ENCODE measurements at regions not wholly inside any gene's neighbourhood (a gene's known extent, or its start where the extent isn't known, plus 50 kb on each side); places are given as distances from the start of the nearest gene placed in this dataset.

DNA sequence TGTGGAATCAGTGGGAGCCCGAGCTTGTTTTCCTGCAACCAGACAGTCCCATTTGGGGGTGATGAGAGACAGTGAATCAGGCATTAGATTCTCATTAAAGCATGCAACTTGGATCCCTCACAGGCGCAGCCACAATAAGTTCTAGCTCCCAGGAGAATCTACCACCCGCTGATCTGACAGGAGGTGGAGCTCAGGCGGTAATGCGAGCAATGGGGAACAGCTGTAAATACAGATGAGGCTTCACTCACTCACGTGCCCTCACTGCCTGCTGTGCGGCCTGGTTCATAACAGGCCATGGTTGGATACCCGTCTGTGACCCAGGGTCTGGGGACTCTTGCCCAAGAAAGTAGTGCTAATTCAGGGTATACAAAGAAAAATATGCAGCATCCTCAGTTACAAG lies 144.8 kb upstream of the RGPD4 start:
- TF ChIP-seq, protein P1, sequence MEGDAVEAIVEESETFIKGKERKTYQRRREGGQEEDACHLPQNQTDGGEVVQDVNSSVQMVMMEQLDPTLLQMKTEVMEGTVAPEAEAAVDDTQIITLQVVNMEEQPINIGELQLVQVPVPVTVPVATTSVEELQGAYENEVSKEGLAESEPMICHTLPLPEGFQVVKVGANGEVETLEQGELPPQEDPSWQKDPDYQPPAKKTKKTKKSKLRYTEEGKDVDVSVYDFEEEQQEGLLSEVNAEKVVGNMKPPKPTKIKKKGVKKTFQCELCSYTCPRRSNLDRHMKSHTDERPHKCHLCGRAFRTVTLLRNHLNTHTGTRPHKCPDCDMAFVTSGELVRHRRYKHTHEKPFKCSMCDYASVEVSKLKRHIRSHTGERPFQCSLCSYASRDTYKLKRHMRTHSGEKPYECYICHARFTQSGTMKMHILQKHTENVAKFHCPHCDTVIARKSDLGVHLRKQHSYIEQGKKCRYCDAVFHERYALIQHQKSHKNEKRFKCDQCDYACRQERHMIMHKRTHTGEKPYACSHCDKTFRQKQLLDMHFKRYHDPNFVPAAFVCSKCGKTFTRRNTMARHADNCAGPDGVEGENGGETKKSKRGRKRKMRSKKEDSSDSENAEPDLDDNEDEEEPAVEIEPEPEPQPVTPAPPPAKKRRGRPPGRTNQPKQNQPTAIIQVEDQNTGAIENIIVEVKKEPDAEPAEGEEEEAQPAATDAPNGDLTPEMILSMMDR (IDR thresholded peaks at IDR 0.05), result no peak
- no peak for TF ChIP-seq POLR2AphosphoS5 (IDR thresholded peaks at IDR 0.05)

Measured in upper lobe of left lung (tissue), 4 donors.